HEK293T (cell line): ENCODE measurements at regions not wholly inside any gene's neighbourhood (a gene's known extent, or its start where the extent isn't known, plus 50 kb on each side); places are given as distances from the start of the nearest gene placed in this dataset.

Experiments used
- CTCF ChIA-PET: fragments of 350-600 bp; formaldehyde crosslinking; extraction: SDS; loops from one replicate; lab custom pipeline; 2021; ENCODE audit warnings: antibody characterized with exemption, inconsistent platforms; lab: Yijun Ruan, JAX
- POLR2A ChIA-PET: fragments of 350-600 bp; formaldehyde crosslinking; extraction: SDS; loops from one replicate; lab custom pipeline; 2020; ENCODE audit warnings: antibody characterized with exemption, inconsistent platforms; lab: Yijun Ruan, JAX
- DNase-seq: peaks from one replicate; pipeline ENCODE4 v3.0.0; 2012; ENCODE audit warnings: mixed read lengths; ENCODE audit errors: extremely low spot score
- ARNT ChIP-seq: fragments of 450-650 bp; IDR thresholded peaks from 2 replicates; pipeline ENCODE4 v1.6.1; 2017; ENCODE audit warnings: mild to moderate bottlenecking
- BHLHE40 ChIP-seq: fragments of 450-650 bp; IDR thresholded peaks from 2 replicates; pipeline ENCODE4 v1.6.1; 2016; ENCODE audit warnings: mild to moderate bottlenecking, moderate library complexity, borderline replicate concordance
- CTBP1 ChIP-seq: fragments of 450-650 bp; IDR thresholded peaks from 2 replicates; pipeline ENCODE4 v1.6.1; 2016; ENCODE audit warnings: borderline replicate concordance
- ELF4 ChIP-seq: fragments of 450-650 bp; IDR thresholded peaks from 2 replicates; pipeline ENCODE4 v1.6.1; 2017; ENCODE audit warnings: antibody characterized with exemption
- FOXA1 ChIP-seq: fragments of 450-650 bp; IDR thresholded peaks from 2 replicates; pipeline ENCODE4 v1.6.1; 2016; ENCODE audit warnings: mild to moderate bottlenecking
- FOXK2 ChIP-seq: fragments of 450-650 bp; IDR thresholded peaks from 2 replicates; pipeline ENCODE4 v1.6.1; 2016; ENCODE audit warnings: mild to moderate bottlenecking
- FOXM1 ChIP-seq: fragments of 450-650 bp; IDR thresholded peaks from 2 replicates; pipeline ENCODE4 v1.6.1; 2017; ENCODE audit warnings: mild to moderate bottlenecking, borderline replicate concordance
- HDGF ChIP-seq: fragments of 450-650 bp; IDR thresholded peaks from 2 replicates; pipeline ENCODE4 v1.6.1; 2017; ENCODE audit warnings: antibody characterized with exemption, borderline replicate concordance
- L3MBTL2 ChIP-seq: fragments of 450-650 bp; conservative IDR thresholded peaks from 2 replicates; pipeline ENCODE4 v1.6.1; 2016; ENCODE audit warnings: mild to moderate bottlenecking
- LEF1 ChIP-seq: fragments of 450-650 bp; IDR thresholded peaks from 2 replicates; pipeline ENCODE4 v1.6.1; 2017; ENCODE audit warnings: mild to moderate bottlenecking, borderline replicate concordance
- NFRKB ChIP-seq: fragments of 450-650 bp; IDR thresholded peaks from 2 replicates; pipeline ENCODE4 v1.6.1; 2016; ENCODE audit warnings: mild to moderate bottlenecking, moderate library complexity
- SP1 ChIP-seq: fragments of 450-650 bp; IDR thresholded peaks from 2 replicates; pipeline ENCODE4 v1.6.1; 2017
- SUZ12 ChIP-seq: fragments of 450-650 bp; IDR thresholded peaks from 2 replicates; pipeline ENCODE4 v1.6.1; 2016; ENCODE audit warnings: mild to moderate bottlenecking
- TARDBP ChIP-seq: fragments of 450-650 bp; IDR thresholded peaks from 2 replicates; pipeline ENCODE4 v1.6.1; 2016
- ZNF384 ChIP-seq: fragments of 450-650 bp; IDR thresholded peaks from 2 replicates; pipeline ENCODE4 v1.6.1; 2016
- TF ChIP-seq, protein P1 (sequence below): fragments of 450-650 bp; IDR thresholded peaks from 2 replicates; pipeline ENCODE4 v1.6.1; 2016

DNA sequence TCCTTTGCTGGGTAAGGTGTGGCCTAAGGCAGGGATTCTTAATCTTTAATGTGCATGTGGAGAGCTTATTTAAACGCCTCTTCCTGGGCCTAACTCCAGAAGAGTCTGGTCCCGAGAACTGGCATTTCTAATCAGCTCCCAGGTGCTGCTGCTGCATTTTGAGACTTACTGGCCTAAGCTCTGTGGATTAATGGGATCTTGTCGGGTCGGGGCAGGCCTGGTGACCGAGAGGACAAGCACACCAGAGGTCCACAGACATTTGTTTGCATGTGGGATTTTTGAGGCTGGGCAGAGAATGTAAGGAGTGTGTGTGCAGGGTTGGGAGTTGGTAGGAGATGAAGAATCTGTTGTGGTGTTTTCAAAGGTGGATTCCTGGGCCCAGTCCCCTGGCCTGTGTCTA is 95.0 kb upstream of the DAP start:
- ChIA-PET POLR2A (no interaction called here), CTCF (interaction anchor here (0.7 to 2.5 kb wide), 4 partner anchors 13 to 147 kb away, joined by 3 to 15 read pairs (median 4); no protein-coding TSS in a partner anchor)
- no peak for DNase-seq
- TF ChIP-seq, protein P1, sequence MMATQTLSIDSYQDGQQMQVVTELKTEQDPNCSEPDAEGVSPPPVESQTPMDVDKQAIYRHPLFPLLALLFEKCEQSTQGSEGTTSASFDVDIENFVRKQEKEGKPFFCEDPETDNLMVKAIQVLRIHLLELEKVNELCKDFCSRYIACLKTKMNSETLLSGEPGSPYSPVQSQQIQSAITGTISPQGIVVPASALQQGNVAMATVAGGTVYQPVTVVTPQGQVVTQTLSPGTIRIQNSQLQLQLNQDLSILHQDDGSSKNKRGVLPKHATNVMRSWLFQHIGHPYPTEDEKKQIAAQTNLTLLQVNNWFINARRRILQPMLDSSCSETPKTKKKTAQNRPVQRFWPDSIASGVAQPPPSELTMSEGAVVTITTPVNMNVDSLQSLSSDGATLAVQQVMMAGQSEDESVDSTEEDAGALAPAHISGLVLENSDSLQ, result no peak
- no peak for TF ChIP-seq ZNF384
- no peak for TF ChIP-seq TARDBP
- TF ChIP-seq SUZ12, result no peak
- no peak for TF ChIP-seq SP1
- no peak for TF ChIP-seq NFRKB
- no peak for TF ChIP-seq FOXA1
- no peak for TF ChIP-seq ARNT
- TF ChIP-seq LEF1, result no peak
- TF ChIP-seq FOXM1, result no peak

DNA sequence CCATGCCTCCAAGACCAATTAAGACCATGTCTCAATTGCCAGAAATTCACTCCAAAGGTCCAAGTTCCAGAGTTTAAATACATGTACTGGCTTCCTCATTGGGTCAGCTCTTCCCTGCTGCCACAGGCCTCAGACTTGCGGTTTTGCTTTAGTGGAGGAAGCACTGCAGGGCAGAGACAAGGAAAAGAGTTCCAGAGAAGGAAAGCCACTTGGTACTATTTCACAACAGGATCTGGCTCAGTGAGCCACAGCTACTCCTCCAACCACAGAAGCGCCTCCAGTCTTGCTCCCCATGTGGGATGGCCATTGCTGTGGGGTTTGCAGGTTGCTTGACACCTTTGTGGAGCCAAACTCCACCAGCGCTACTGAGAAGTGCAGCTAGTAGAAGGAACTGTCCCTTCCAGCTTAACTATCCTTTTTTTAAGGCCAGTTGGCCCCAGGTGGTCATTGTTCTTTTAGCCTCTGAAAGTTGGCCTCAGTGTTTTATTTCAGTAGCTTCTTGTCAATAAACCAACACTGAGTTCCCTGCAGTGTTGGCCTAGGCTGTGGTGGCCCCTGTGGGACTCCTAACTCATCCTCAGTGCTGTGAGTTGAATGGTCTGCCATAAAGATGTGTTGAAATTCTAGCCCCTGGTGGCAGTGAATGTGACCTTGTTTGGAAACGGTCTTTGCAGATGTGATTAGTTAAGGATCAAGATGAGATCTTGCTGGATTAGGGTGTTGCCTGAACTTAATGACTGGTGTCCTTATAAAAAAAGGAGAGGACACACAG is 93.7 kb upstream of the DAP start:
- ChIA-PET CTCF (no interaction called here), POLR2A (no interaction called here)
- DNase-seq, result no peak
- TF ChIP-seq FOXK2 (no peak), FOXM1 (no peak), SUZ12 (no peak), LEF1 (no peak), ELF4 (no peak), TARDBP (no peak), ARNT (no peak), CTBP1 (no peak), FOXA1 (no peak)
- TF ChIP-seq, protein P1, result no peak

DNA sequence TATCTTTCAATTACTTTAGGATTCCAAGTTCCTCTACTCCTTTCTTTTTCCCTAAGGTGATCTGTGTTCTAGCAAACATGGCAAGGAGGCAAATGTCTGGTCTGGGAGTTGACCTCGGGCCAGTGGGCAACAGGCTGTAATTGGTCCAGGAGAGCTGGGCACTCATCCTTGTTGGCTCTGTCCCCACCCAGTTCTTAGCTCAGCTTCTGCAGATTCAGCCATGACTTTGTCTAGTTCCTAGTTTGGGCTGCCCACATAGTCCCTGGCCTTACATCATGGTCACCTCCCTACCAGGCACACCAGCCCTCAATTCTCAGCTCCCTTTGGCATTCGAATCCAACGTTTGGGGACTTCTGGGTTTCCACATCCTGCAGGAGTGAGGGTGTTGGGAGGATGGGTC is 92.1 kb upstream of the DAP start:
- ChIA-PET POLR2A (no interaction called here), CTCF (interaction anchor here (1.0 kb wide), 1 partner anchor 11 kb away, joined by 3 read pairs; no protein-coding TSS in a partner anchor)
- DNase-seq, result no peak

DNA sequence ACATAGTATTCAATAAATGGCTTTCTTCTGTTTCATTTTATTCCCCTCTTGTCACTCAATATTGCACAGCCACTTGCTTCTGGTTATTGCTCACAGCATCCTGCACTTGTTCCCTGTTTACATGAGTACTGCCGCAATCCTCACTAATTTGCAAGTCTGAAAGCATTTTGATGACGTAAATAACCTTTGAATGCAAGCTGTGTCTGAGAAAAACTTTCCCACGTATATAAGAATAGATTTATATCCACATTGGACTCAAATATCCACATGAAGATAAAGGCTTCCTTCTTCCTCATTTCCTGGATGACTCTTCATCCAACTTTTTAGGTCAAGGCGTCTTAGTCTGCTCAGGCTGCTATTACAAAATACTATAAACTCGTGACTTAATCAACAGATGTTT is 88.2 kb upstream of the DAP start:
- POLR2A ChIA-PET, result no interaction called here
- no peak for TF ChIP-seq SP1
- TF ChIP-seq LEF1, result no peak
- no peak for TF ChIP-seq FOXK2
- TF ChIP-seq FOXA1, result no peak
- no peak for TF ChIP-seq NFRKB
- no peak for TF ChIP-seq L3MBTL2
- TF ChIP-seq FOXM1, result no peak
- TF ChIP-seq ZNF384, result no peak
- TF ChIP-seq, protein P1, result no peak

More for the DNA sequence above, 92.1 kb upstream of the DAP start:
- no peak for TF ChIP-seq SP1
- no peak for TF ChIP-seq ELF4
- TF ChIP-seq FOXK2, result no peak
- TF ChIP-seq, protein P1, result no peak
- no peak for TF ChIP-seq LEF1
- no peak for TF ChIP-seq L3MBTL2
- TF ChIP-seq ZNF384, result no peak
- no peak for TF ChIP-seq BHLHE40
- no peak for TF ChIP-seq FOXM1
- TF ChIP-seq ARNT, result no peak
- no peak for TF ChIP-seq TARDBP
- TF ChIP-seq SUZ12, result no peak
- TF ChIP-seq NFRKB, result no peak
- TF ChIP-seq FOXA1, result no peak
- TF ChIP-seq CTBP1, result no peak
- TF ChIP-seq HDGF, result no peak

DNA sequence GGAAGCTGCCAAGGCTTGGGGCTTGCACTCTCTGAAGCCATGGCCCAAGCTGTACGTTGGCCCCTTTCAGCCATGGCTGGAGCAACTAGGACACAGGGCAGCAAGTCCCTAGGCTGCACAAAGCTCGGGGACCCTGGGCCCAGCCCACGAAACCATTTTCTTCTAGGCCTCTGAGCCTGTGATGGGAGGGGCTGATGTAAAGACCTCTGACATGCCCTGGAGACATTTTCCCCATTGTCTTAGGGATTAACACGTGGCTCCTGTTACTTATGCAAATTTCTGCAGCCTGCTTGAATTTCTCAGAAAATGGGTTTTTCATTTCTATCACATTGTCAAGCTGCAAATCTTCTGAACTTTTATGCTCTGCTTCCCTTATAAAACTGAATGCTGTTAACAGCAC is 83.0 kb upstream of the DAP start:
- ChIA-PET CTCF (interaction anchor here (1.0 kb wide), 1 partner anchor 12 kb away, joined by 3 read pairs; no protein-coding TSS in a partner anchor), POLR2A (no interaction called here)
- TF ChIP-seq L3MBTL2, result no peak
- DNase-seq, result no peak

More for the DNA sequence above, 88.2 kb upstream of the DAP start:
- CTCF ChIA-PET, result no interaction called here
- DNase-seq, result no peak

DNA sequence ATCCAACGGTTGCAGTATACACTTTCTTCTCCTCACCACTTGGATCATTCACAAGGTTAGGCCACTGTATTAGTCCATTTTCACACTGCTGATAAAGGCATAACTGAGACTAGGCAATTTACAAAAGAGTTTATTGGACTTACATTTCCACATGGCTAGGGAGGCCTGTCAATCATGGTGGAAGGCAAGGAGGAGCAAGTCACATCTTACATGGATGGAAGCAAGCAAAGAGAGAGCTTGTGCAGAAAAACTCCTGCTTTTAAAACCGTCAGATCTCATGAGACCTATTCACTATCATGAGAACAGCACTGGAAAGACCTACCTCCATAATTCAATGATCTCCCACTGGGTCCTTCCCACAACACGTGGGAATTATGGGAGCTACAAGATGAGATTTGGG is 81.8 kb upstream of the DAP start:
- TF ChIP-seq, protein P1, result 0 out of 2 replicates have a peak, but pooled peaks have one; percentile 37
- TF ChIP-seq FOXA1, result no peak
- no peak for TF ChIP-seq NFRKB
- TF ChIP-seq ZNF384, result no peak
- CTCF ChIA-PET, result interaction anchor here (1.0 kb wide), 1 partner anchor 13 kb away, joined by 3 read pairs; no protein-coding TSS in a partner anchor
- no peak for DNase-seq
- POLR2A ChIA-PET, result no interaction called here
